ENCODE measurements at regions not wholly inside any gene's neighbourhood (a gene's known extent, or its start where the extent isn't known, plus 50 kb on each side); places are given as distances from the start of the nearest gene placed in this dataset.
A peak's percentile ranks its signal among the peaks of the same experiment; 100 is the strongest.
"Not testable (repeated sequence)": the region's sequence is repeated elsewhere in the genome, so short reads cannot be mapped to it uniquely, and the experiment has no call there.

DNA sequence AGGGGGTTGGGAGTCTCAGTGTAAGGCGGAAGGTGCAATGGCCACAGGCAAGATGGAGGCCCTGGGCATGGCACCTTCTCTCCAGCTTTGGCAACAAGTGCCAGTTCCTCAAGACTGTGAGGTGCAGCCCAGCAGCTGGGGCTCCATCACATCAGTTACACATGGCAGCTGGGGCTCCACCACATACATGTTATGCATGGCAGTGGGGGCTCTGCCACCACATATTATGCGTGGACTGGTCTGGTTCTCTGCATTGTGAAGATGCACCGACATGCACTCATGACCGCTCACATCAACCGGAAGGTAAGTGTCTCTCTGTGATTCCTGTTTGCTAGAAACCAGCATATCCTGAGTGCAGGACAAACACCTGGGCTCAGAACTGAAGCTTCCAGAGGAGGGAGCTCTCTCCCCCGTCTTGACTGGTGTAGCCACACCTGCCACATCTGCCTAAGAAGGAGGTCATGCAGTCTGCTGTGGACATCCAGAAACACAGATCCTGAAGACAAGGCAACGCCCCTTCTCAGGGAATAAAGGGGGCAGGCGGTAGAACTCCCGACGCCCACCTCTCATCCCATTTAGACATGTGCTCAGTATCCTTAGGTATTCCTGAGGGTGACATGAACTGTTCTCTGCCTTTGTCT is 104.1 kb upstream of the TMPRSS2 start:
- Histone ChIP-seq H3K4me1 (peaks cover 0 to 15% (median 0%) of the 10 kb centered on the region in 10 experiments; a peak in 4 of 20 replicates), H3K4me3 (no peak overlapping the region), H3K27me3 (no peaks in the 10 kb centered on the region), H3K36me3 (no peaks in the 10 kb centered on the region), H3K9me3 (replicated peaks in 1 of 11) (no peaks in the 10 kb centered on the region), H4K20me1 (no peaks in the 10 kb centered on the region), H3K27ac (no peak overlapping the region), H3K4me2 (no peak overlapping the region), H3K9ac (no peak overlapping the region)
- TF ChIP-seq Cebpa-rat (IDR thresholded peaks at IDR 0.05) = no peak

DNA sequence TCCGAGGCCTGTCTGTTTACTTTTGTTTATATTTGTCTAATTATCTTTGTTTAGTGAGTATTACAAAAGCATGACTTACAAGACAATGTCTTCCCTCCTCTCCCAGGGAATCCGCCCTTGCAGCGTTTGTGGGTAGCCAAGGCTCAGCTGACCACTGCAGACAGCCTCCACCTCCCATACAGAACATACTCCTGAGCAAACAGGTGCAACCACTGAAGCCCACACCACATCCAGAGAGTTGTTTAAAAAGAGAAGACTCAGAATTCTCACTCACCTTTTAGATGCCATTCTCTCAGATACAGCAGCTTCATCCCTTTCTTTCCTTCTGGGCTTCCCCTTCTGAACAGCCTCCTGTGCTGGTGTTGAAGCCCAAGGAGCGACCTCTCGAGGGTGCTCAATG is 103.5 kb upstream of the TMPRSS2 start:
- no peaks in the 10 kb centered on the region for H4K20me1 ChIP-seq
- H3K9ac ChIP-seq = no peak overlapping the region
- no peaks in the 10 kb centered on the region for H3K27me3 ChIP-seq
- H3K4me3 ChIP-seq = no peak overlapping the region
- no peaks in the 10 kb centered on the region for H3K9me3 ChIP-seq (replicated peaks in 1 of 11)
- no peaks in the 10 kb centered on the region for H3K36me3 ChIP-seq
- H3K4me2 ChIP-seq = no peak overlapping the region
- no peak for TF ChIP-seq Cebpa-rat (IDR thresholded peaks at IDR 0.05)
- H3K27ac ChIP-seq = no peak overlapping the region
- peaks cover 0 to 15% (median 0%) of the 10 kb centered on the region in 10 experiments; a peak in 4 of 20 replicates for H3K4me1 ChIP-seq

DNA sequence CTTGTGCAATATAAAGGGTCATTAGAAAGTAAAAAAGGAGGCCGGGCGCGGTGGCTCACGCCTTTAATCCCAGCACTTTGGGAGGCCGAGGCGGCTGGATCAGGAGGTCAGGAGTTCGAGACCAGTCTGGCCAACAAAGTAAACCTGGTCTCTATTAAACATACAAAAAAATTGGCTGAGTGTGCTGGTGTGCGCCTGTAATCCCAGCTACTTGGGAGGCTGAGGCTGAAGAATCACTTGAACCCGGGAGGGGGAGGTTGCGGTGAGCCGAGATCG is 102.8 kb upstream of the TMPRSS2 start:
- not testable (repeated sequence) for H4K20me1 ChIP-seq; H3K4me3 ChIP-seq; H3K9ac ChIP-seq; H3K9me3 ChIP-seq (replicated peaks in 1 of 11); H3K4me2 ChIP-seq; H3K36me3 ChIP-seq; H3K27me3 ChIP-seq; H3K27ac ChIP-seq
- peaks cover 0 to 15% (median 0%) of the 10 kb centered on the region in 10 experiments; a peak in 4 of 20 replicates for H3K4me1 ChIP-seq

DNA sequence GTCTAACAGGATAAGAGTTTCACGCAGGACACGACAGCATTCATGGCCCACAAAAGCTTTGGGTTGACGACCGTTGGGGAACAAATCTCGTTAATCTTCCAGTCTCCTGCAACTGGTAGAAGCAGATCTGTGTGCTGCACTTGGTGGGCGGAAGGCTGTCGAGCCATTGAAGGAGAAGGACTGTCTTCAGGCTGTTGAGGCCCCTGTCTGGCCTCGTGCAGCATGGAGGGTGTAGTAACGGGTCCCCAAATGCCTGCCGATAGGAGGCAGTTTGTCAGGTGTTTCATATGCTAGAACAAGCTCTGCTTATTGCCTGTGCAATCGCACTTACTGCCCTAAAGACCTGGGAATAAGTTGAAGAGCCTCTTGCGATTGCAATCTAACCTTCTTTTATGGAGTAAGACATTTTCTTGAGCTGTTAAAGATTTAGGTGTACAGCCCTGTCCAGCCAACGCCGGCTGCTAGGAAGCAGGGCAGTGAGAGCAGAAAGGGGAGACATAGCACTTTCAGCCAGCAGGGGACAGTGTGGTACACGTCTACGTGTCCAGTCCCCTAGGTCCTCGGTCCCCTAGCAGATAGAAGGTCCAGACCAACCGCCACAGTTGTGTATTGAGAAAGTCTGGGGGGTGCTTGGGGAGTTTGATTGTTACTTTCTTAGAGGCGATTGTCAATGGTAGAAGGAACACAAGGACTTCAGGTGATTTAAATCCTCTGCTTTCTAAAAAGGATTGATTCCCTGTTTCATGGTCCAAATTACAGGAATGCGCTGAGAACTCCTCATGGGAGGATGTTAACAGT is 102.3 kb upstream of the TMPRSS2 start:
- Histone ChIP-seq H3K4me3 (no peak overlapping the region), H3K4me2 (no peak overlapping the region), H3K36me3 (no peaks in the 10 kb centered on the region), H3K9ac (no peak overlapping the region), H3K27ac (no peak overlapping the region), H3K4me1 (peaks cover 0 to 15% (median 0%) of the 10 kb centered on the region in 10 experiments; a peak in 4 of 20 replicates), H3K9me3 (replicated peaks in 1 of 11) (no peaks in the 10 kb centered on the region), H4K20me1 (no peaks in the 10 kb centered on the region), H3K27me3 (no peaks in the 10 kb centered on the region)
- TF ChIP-seq Cebpa-rat (IDR thresholded peaks at IDR 0.05) = no peak

DNA sequence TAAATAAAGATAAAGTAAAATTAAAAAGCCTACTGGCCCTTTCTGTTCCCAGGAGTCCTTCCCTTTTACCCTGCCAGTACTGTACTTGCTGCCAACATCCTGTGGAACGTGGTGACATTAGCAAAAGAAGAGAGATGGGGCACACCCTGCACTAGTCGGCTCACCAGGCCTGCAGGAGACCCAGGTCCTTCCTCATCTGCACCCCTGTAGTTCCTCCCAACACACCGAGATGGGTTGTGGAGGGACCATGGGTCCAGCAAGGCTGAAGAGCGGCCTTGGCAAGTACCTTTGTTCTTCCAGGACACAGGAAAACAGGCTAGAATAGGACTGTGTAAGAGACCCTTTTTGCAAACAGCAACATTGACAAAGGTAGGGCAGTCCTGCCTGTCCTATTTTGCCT is 98.7 kb upstream of the TMPRSS2 start:
- H3K9me3 ChIP-seq (replicated peaks in 1 of 11) = no peaks in the 10 kb centered on the region
- H3K4me1 ChIP-seq = peaks cover 7 to 18% (median 9%) of the 10 kb centered on the region in 10 experiments
- no peaks in the 10 kb centered on the region for H4K20me1 ChIP-seq
- H3K36me3 ChIP-seq = no peaks in the 10 kb centered on the region
- no peaks in the 10 kb centered on the region for H3K27me3 ChIP-seq
- H3K27ac ChIP-seq = no peak overlapping the region
- H3K9ac ChIP-seq = no peak overlapping the region
- no peak for TF ChIP-seq Cebpa-rat (IDR thresholded peaks at IDR 0.05)
- H3K4me2 ChIP-seq = no peak overlapping the region
- no peak overlapping the region for H3K4me3 ChIP-seq

DNA sequence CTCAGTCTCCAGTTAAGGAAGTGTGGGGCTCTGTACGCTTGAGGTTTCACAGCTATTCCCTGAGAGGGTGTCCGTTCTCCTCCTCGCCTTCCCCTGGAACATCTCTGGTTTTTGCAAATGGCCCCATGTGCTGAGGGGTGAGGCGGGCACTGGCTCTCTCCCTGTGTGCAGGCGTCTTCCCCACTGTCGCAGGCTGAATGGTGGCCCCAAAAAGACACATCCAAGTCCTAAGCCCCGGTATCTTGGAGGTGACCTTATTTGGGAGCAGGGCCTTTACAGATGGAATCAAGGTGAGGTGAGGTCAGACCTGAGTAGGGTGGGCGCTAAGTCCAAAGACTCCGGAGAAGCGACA is 98.0 kb upstream of the TMPRSS2 start:
- Histone ChIP-seq H3K9me3 (replicated peaks in 1 of 11) (no peaks in the 10 kb centered on the region), H3K4me3 (no peak overlapping the region), H3K27ac (no peak overlapping the region), H3K36me3 (no peaks in the 10 kb centered on the region), H3K4me2 (no peak overlapping the region), H3K9ac (no peak overlapping the region), H4K20me1 (no peaks in the 10 kb centered on the region), H3K4me1 (peaks cover 15 to 26% (median 16%) of the 10 kb centered on the region in 10 experiments), H3K27me3 (no peaks in the 10 kb centered on the region)
- no peak for TF ChIP-seq Cebpa-rat (IDR thresholded peaks at IDR 0.05)

DNA sequence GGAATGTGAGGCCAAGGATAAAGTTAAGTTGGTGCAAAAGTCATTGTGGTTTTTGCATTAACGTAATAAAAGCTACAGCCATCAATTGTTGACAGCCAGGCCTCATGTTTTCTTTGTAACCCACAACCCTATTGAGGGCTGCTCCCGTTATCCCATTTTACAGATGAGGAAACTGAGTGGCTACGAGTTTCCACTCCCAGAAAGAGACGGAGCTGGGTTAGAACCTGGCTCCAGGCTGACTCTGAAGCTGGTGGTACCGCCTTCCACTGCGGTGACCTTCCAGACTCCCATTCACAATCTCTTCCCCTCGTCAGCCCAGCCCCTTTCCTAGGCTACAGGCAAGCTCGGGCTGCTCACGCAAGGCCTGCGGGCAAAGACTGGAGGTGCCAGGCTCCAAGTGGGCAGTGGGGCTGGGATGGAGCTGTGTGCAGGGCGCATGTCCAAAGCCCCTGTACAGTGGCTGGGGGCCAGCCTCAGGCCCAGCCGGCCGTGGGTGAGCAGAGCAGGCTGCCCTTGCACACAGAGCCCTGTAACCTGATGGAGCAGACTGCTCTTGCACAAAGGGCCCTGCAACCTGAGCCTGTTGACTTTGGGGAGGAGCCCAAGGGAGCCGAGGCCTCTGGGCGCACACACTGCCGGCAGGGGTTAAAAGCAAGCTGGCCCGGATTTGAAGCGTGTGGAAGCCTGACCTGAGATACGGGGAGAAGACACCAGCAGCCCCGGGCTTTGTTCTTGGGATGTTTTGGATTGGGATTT is 97.4 kb upstream of the TMPRSS2 start:
- Histone ChIP-seq H4K20me1 (no peaks in the 10 kb centered on the region), H3K9ac (no peak overlapping the region), H3K36me3 (no peaks in the 10 kb centered on the region), H3K4me3 (no peak overlapping the region), H3K27ac (no peak overlapping the region), H3K4me2 (no peak overlapping the region), H3K9me3 (replicated peaks in 1 of 11) (no peaks in the 10 kb centered on the region), H3K4me1 (peaks cover 20 to 32% (median 22%) of the 10 kb centered on the region in 10 experiments), H3K27me3 (no peaks in the 10 kb centered on the region)
- TF ChIP-seq Cebpa-rat (IDR thresholded peaks at IDR 0.05) = no peak

DNA sequence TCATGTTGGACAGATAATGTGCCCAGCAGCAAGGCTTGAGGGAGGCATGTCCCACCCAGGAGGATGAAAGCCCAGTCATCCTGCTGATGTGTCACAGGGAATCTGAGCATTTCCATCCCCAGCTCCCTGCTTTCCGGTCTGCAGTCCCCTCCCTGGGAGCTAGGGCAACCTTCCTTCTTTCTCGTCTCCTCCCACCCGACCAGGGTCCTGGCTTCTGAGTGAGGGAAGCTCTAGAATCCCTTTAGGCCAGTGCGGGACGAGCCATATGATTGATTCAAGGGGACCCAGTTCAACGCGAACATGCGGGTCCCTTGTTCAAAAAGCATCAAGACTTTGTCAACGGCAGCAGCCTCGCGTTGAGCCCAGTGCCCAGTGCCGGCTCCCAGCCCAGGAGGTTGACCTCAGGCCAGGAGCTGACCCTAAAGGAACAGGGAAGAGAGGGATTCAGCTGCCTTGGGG is 96.7 kb upstream of the TMPRSS2 start:
- no peaks in the 10 kb centered on the region for H3K27me3 ChIP-seq
- no peaks in the 10 kb centered on the region for H3K9me3 ChIP-seq (replicated peaks in 1 of 11)
- no peak overlapping the region for H3K27ac ChIP-seq
- no peak for TF ChIP-seq Cebpa-rat (IDR thresholded peaks at IDR 0.05)
- no peak overlapping the region for H3K9ac ChIP-seq
- H3K4me3 ChIP-seq = no peak overlapping the region
- no peaks in the 10 kb centered on the region for H4K20me1 ChIP-seq
- H3K36me3 ChIP-seq = no peaks in the 10 kb centered on the region
- no peak overlapping the region for H3K4me2 ChIP-seq
- peaks cover 25 to 39% (median 29%) of the 10 kb centered on the region in 10 experiments for H3K4me1 ChIP-seq

DNA sequence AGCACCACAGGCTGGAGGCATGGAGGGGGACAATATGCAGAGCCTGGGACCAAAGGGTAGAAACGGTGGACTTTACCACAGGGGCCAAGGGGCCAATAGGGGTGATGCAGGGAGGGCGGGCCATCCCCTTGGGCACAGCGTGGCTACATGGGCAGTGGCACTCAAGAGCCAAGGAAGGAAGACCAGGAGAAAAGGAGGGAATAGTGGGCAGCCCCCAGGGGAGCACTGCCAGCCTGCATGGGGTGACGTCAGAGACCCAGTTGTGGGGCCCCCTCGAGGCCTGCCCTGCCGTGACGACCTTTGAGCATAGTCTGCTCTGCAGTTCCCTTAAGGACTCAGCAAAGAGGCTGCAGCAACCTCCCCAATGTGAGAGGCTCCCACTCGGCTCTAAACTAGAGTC is 95.5 kb upstream of the TMPRSS2 start:
- no peak overlapping the region for H3K4me3 ChIP-seq
- H3K4me1 ChIP-seq = peaks cover 36 to 51% (median 41%) of the 10 kb centered on the region in 10 experiments
- no peak overlapping the region for H3K9ac ChIP-seq
- no peak overlapping the region for H3K27ac ChIP-seq
- TF ChIP-seq Cebpa-rat (IDR thresholded peaks at IDR 0.05) = no peak
- no peaks in the 10 kb centered on the region for H3K9me3 ChIP-seq (replicated peaks in 1 of 11)
- no peaks in the 10 kb centered on the region for H3K36me3 ChIP-seq
- H3K4me2 ChIP-seq = peak overlapping the region in 1 of 11 experiments; percentile 5; a peak in 1 of 22 replicates
- no peaks in the 10 kb centered on the region for H3K27me3 ChIP-seq
- no peaks in the 10 kb centered on the region for H4K20me1 ChIP-seq

Data from BLaER1 treated with 17β-estradiol and CSF1 and Interleukin-3, amounts not matched to agents 10 nM and 100 nM (cell line).